ACC112 (cell line): ENCODE measurements at regions not wholly inside any gene's neighbourhood (a gene's known extent, or its start where the extent isn't known, plus 50 kb on each side); places are given as distances from the start of the nearest gene placed in this dataset.
A peak's percentile ranks its signal among the peaks of the same experiment; 100 is the strongest.
"Not testable (repeated sequence)": the region's sequence is repeated elsewhere in the genome, so short reads cannot be mapped to it uniquely, and the experiment has no call there.

Experiments used
- H2AFZ ChIP-seq: fragments of 200-600 bp; sonication (generic); one replicate; pipeline ENCODE4 v1.6.0; 2017; ENCODE audit warnings: antibody characterized with exemption, low read length; ENCODE audit not compliant: unreplicated experiment
- H3K27ac ChIP-seq: fragments of 200-600 bp; sonication (generic); 2 replicates; pipeline ENCODE4 v1.5.1; 2014; ENCODE audit warnings: low read depth, mild to moderate bottlenecking, antibody characterized with exemption, low read length, moderate library complexity
- H3K27me3 ChIP-seq: fragments of 200-600 bp; sonication (generic); 2 replicates; pipeline ENCODE4 v1.6.1; 2014; ENCODE audit warnings: mild to moderate bottlenecking, antibody characterized with exemption, low read length, moderate library complexity, mixed read lengths; ENCODE audit not compliant: insufficient read depth
- H3K36me3 ChIP-seq: fragments of 200-600 bp; sonication (generic); 2 replicates; pipeline ENCODE4 v1.6.1; 2016; ENCODE audit warnings: mild to moderate bottlenecking, antibody characterized with exemption, low read length, moderate library complexity, mixed read lengths; ENCODE audit not compliant: insufficient read depth
- H3K4me1 ChIP-seq: fragments of 200-600 bp; sonication (generic); one replicate; pipeline ENCODE4 v1.6.1; 2016; ENCODE audit warnings: low read length, mixed read lengths; ENCODE audit not compliant: insufficient read depth, unreplicated experiment, control insufficient read depth
- H3K4me3 ChIP-seq: fragments of 200-600 bp; sonication (generic); 2 replicates; pipeline ENCODE4 v1.5.1; 2014; ENCODE audit warnings: mild to moderate bottlenecking, low read depth, low read length
- H3K79me2 ChIP-seq: fragments of 200-600 bp; sonication (generic); one replicate; pipeline ENCODE4 v1.6.0; 2016; ENCODE audit warnings: low read length; ENCODE audit not compliant: control insufficient read depth, unreplicated experiment, insufficient read depth

- Histone ChIP-seq H2AFZ (peak overlapping the region; percentile 63), H3K27me3 (no peaks in the 10 kb centered on the region), H3K4me1 (peaks cover 73% of the 10 kb centered on the region), H3K79me2 (no peaks in the 10 kb centered on the region), H3K36me3 (no peaks in the 10 kb centered on the region), H3K4me3 (peak overlapping the region; percentile 16), H3K27ac (peak overlapping the region; percentile 84)
Measured at GRCh38 chr6:139981768-139982181, 607.3 kb upstream of the CITED2 start.

DNA sequence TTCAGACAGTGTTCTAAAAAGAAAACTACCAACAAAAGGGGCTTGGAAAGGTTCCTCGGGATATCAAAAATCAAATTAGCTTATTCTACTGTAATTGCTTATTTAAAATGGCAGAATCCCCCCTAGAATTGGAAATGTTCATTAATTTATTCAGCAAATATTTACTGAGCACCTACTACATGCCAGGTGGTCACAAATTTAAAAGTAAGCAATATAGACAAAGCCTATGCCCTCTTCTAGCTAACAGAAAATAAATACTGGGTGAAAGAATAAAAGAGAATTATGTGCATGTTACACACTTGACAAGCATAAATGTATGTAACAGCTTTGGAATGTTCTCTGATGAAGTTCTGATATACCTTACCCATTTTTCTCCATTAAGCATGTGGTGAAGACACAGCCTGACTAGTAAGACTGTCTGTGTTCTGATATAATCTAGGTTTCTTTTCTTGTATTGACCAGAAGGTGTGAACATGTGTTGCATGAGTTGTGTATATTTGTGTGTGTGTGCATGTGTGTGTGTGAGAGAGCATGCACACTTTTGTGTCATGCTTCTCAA lies 606.7 kb upstream of the CITED2 start:
- Histone ChIP-seq H3K27ac (peak overlapping the region; percentile 84), H3K4me1 (peaks cover 73% of the 10 kb centered on the region), H3K79me2 (no peaks in the 10 kb centered on the region), H2AFZ (no peak overlapping the region), H3K27me3 (no peaks in the 10 kb centered on the region), H3K36me3 (no peaks in the 10 kb centered on the region), H3K4me3 (peak overlapping the region; percentile 16; the same call in 1 of the 2 replicates)

- not testable (repeated sequence) for H3K27me3 ChIP-seq, H3K79me2 ChIP-seq, H3K36me3 ChIP-seq, H2AFZ ChIP-seq, H3K4me3 ChIP-seq
- Histone ChIP-seq H3K27ac (peak overlapping the region; percentile 84), H3K4me1 (peaks cover 73% of the 10 kb centered on the region)
Measured at GRCh38 chr6:139980631-139981030, 606.2 kb upstream of the CITED2 start.

DNA sequence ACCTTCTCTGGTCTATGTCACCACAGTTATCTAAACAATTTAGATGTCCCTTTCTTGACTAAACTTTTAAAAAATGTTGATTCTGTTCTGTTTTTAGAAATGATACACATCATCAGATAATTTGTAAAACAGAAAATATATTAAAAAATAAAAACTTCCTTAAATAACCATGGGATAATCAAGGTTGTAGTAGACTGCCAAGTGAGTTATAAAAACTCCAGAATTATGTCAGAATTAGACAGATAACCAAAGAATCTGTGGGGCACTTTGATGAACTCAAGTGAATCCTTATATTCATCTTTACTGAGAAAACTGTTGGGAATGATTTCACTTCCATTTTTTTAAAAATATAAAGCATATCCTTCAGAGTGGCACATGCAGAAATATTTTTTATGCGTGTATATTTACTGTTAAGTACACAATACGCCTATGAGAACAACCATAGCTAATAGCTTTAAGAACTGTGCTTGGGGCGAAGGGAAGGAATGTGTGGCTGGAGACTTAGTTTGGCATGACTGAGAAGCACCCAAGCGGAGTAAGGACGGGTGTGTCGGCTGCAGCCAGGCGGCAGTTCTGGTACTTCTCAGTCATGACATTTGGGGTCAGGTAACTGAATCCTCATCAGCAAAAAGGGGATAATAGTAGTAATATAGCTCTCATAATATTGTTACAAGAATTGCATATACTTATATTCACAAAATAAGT lies 604.7 kb upstream of the CITED2 start:
- Histone ChIP-seq H3K27me3 (no peaks in the 10 kb centered on the region), H3K79me2 (no peaks in the 10 kb centered on the region), H3K36me3 (no peaks in the 10 kb centered on the region), H3K4me3 (no peak overlapping the region), H2AFZ (no peak overlapping the region), H3K4me1 (peaks cover 71% of the 10 kb centered on the region), H3K27ac (peak overlapping the region; percentile 81)

DNA sequence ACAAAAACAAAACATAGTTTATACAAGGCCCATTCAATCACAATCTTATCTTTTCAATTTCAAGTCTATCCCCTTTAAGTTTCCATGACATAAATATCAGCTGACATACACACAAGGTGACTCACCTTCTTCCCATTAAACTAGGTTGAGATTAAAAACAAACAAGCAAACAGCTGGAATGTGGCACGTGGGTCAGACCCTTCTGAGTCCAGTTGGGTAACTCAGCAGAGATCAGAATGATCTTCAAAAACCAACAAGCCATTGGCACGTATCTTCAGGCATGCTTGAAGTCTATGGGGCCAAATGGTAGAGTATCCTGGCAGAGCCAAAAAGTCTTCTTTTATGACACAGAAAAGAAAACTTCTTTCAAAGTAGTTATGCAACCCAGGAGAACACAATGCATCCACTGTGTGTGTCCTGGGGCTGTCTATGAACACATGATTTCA lies 603.5 kb upstream of the CITED2 start:
- Histone ChIP-seq H3K36me3 (no peaks in the 10 kb centered on the region), H3K79me2 (no peaks in the 10 kb centered on the region), H3K4me1 (peaks cover 66% of the 10 kb centered on the region), H3K27ac (peak overlapping the region; percentile 81), H2AFZ (no peak overlapping the region), H3K4me3 (peak overlapping the region; percentile 29; the same call in 1 of the 2 replicates), H3K27me3 (no peaks in the 10 kb centered on the region)

- H2AFZ ChIP-seq: peak overlapping the region; percentile 74
- no peak overlapping the region for H3K4me3 ChIP-seq
- H3K4me1 ChIP-seq: peaks cover 38% of the 10 kb centered on the region
- H3K36me3 ChIP-seq: no peaks in the 10 kb centered on the region
- peak overlapping the region; percentile 77 for H3K27ac ChIP-seq
- H3K27me3 ChIP-seq: no peaks in the 10 kb centered on the region
- no peaks in the 10 kb centered on the region for H3K79me2 ChIP-seq
Measured at GRCh38 chr6:139973669-139974344, 599.4 kb upstream of the CITED2 start.

- Histone ChIP-seq H2AFZ (no peak overlapping the region), H3K27me3 (no peaks in the 10 kb centered on the region), H3K4me3 (no peak overlapping the region), H3K79me2 (no peaks in the 10 kb centered on the region), H3K27ac (no peak overlapping the region), H3K4me1 (peaks cover 33% of the 10 kb centered on the region), H3K36me3 (peaks cover 2% of the 10 kb centered on the region; the same call in 1 of the 2 replicates)
Measured at GRCh38 chr6:139972116-139972515, 597.7 kb upstream of the CITED2 start.

DNA sequence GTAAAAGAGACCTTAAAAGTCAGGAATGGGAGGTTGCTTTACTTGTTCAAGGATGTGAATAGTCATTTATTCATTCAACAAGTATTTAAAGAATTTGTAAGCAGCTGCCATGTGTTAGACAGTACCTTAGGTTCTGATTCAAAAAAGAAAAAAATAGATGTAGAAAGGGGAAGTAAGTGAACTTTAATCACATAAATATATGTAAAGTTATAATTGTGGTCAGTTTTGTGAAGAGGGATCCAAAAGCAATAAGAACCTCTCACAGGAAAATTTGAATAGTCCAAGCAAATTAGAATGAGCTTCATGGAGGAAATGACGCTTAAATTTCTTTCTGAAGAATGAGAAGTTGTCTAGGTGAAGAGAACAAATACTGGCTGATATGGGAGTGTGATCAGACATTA lies 596.1 kb upstream of the CITED2 start:
- Histone ChIP-seq H3K4me1 (peaks cover 35% of the 10 kb centered on the region), H3K27ac (peak overlapping the region; percentile 60)

DNA sequence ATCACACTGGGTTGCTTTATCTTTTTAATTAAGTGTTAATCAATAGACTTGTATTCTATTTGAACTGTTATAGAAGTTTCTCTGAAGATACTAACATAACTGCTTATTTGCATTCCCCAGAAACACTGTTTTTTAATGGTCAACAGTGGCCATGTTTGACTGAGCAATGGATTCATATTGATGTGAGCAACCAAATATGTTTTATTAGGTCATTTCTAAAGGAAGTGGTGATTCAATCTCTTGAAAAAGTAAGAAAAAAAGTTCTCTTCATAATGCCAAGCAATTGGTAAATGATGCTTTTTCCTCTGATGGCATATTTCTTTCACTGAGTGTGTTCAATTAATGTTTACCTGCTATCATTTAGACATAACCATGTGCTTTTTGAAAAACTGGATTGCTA lies 593.0 kb upstream of the CITED2 start:
- no peak overlapping the region; the same call in 1 of the 2 replicates for H3K27ac ChIP-seq

More for the DNA sequence above, 596.1 kb upstream of the CITED2 start:
- Histone ChIP-seq H3K4me3 (no peak overlapping the region), H2AFZ (peak overlapping the region; percentile 59), H3K36me3 (peaks cover 2% of the 10 kb centered on the region; the same call in 1 of the 2 replicates), H3K79me2 (no peaks in the 10 kb centered on the region), H3K27me3 (no peaks in the 10 kb centered on the region)

DNA sequence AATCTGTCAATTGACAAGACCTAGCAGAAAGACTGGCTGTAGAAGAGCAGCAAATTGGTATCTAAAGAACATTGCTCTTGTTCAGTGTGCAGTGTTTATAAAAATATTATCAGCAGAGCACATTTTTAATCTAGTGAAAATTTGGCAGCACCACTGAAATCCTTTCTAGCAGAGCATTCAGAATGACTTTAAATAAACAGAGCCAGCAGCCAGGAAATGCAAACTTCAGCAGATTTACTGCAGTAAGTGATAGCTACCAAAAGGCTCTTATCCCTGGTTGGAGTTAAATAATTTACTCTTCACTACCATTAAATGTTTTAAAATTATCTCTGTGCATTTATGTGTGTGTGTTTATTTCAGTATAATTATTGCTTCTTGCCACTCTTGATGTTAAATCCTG lies 590.9 kb upstream of the CITED2 start:
- Histone ChIP-seq H3K36me3 (peaks cover 2% of the 10 kb centered on the region; the same call in 1 of the 2 replicates), H2AFZ (no peak overlapping the region), H3K79me2 (no peaks in the 10 kb centered on the region), H3K4me1 (peaks cover 15% of the 10 kb centered on the region), H3K4me3 (no peak overlapping the region), H3K27me3 (no peaks in the 10 kb centered on the region), H3K27ac (no peak overlapping the region)

More for the DNA sequence above, 593.0 kb upstream of the CITED2 start:
- H2AFZ ChIP-seq: peak overlapping the region; percentile 87
- H3K4me3 ChIP-seq: no peak overlapping the region
- no peaks in the 10 kb centered on the region for H3K27me3 ChIP-seq
- peaks cover 2% of the 10 kb centered on the region; the same call in 1 of the 2 replicates for H3K36me3 ChIP-seq
- peaks cover 23% of the 10 kb centered on the region for H3K4me1 ChIP-seq
- no peaks in the 10 kb centered on the region for H3K79me2 ChIP-seq
